Body of pancreas (tissue), 4 donors: ENCODE measurements at regions not wholly inside any gene's neighbourhood (a gene's known extent, or its start where the extent isn't known, plus 50 kb on each side); places are given as distances from the start of the nearest gene placed in this dataset.

ENCODE experiments used
- POLR2A ChIP-seq, 3 donors: fragments of 450-650 bp; IDR thresholded peaks; one replicate each; pipeline ENCODE4 v1.6.1; 2016; ENCODE audit warnings: antibody characterized with exemption in 3 of 3, mild to moderate bottlenecking in 2 of 3
- TF ChIP-seq, protein P1 (sequence below), 7 experiments: fragments of 450-650 bp in 4 of 7; fragments of 200-600 bp in 3 of 7; sonication (generic) in 3 of 7; IDR thresholded peaks; one replicate each; pipeline ENCODE4 v1.5.1; 2016 to 2019; ENCODE audit warnings: antibody characterized with exemption in 7 of 7

DNA sequence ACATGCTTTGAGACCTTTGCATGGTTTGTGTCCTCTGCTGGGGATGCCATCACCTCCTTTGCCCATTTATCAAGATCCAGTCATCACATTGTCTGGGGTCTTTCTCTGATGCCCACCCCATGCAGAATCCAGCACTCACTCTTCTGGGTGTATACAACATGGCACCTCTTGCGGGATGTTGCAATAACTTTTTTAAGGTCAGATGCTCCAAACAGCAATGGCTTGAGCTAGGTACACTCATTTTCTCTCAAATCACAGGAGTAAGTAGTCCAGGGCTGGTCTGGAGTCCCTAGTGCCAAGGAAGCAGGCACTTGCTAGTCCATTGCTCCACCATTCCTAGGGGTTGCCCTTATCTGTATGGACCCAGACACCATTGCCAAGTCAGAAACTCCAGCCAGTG, 196.6 kb upstream of the KCNG1 start:
- TF ChIP-seq, protein P1, sequence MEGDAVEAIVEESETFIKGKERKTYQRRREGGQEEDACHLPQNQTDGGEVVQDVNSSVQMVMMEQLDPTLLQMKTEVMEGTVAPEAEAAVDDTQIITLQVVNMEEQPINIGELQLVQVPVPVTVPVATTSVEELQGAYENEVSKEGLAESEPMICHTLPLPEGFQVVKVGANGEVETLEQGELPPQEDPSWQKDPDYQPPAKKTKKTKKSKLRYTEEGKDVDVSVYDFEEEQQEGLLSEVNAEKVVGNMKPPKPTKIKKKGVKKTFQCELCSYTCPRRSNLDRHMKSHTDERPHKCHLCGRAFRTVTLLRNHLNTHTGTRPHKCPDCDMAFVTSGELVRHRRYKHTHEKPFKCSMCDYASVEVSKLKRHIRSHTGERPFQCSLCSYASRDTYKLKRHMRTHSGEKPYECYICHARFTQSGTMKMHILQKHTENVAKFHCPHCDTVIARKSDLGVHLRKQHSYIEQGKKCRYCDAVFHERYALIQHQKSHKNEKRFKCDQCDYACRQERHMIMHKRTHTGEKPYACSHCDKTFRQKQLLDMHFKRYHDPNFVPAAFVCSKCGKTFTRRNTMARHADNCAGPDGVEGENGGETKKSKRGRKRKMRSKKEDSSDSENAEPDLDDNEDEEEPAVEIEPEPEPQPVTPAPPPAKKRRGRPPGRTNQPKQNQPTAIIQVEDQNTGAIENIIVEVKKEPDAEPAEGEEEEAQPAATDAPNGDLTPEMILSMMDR (IDR thresholded peaks at IDR 0.05), result no peak
- no peak for TF ChIP-seq POLR2A (IDR thresholded peaks at IDR 0.05)
